ENCODE measurements at regions not wholly inside any gene's neighbourhood (a gene's known extent, or its start where the extent isn't known, plus 50 kb on each side); places are given as distances from the start of the nearest gene placed in this dataset.

DNA sequence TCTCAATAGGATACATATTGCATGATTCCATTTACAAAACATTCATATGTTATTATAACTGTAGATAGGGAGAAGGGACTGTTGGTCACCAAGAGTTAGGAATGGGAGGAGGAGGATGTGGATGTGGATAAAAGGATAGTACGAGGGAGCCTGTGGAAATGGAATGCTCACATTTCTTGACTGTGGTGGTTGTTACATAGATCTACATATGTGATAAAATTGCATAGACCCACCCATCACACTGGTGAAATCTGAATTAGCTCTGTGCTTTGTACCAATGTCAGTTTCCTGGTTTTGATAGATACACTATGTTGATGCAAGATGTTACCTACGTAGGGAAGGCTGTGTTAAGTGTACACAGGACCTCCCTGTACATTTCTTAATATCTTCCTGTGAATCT lies 233.5 kb upstream of the MTPN start:
- Mint-ChIP-seq H3K4me1 (ENCODE audit: low read depth) (no peaks in the 10 kb centered on the region), H3K36me3 (ENCODE audit: low read depth) (no peaks in the 10 kb centered on the region), H3K4me3 (no peak overlapping the region), H3K9me3 (peaks cover 1% of the 10 kb centered on the region), H3K27ac (no peak overlapping the region), H3K27me3 (no peaks in the 10 kb centered on the region)

DNA sequence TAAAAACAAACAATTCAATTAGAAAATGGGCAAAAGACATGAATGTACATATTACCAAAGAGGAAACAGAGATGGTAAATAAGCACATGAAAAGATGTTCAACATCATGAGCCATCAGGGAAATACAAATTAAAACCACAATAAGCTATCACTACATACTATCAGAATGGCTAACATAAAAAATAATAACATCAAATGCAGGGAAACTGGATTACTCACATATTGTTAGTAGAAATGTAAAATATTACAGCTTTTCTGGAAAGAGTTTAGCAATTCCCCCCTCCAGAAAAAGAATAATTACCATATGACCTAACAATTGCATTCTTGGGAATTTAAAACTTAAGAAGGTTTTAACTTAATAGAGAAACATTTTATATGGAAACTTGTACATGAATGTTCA lies 232.9 kb upstream of the MTPN start:
- no peaks in the 10 kb centered on the region for H3K27me3 Mint-ChIP-seq
- H3K27ac Mint-ChIP-seq = no peak overlapping the region
- no peaks in the 10 kb centered on the region for H3K4me1 Mint-ChIP-seq (ENCODE audit: low read depth)
- no peaks in the 10 kb centered on the region for H3K36me3 Mint-ChIP-seq (ENCODE audit: low read depth)
- H3K4me3 Mint-ChIP-seq = no peak overlapping the region
- no peaks in the 10 kb centered on the region for H3K9me3 Mint-ChIP-seq

DNA sequence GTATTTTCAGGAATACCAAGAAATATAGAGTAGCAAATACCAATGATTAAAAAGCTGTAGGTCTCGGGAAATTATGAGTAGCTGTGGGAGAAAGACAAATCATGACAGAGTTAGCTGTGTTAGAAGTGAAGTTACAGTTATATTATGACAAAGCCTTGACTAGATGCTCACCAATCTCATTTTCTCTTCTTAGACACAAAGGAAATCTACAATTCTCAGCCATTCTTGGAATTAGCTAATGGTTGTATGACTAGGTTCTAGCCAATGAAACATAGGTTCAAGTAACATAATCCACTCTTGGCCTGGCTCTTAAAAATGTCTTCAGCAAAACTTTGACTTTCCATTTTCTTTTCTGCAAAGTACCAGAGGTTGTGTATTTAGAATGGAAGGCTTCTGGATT lies 228.8 kb upstream of the MTPN start:
- no peaks in the 10 kb centered on the region for H3K27me3 Mint-ChIP-seq

DNA sequence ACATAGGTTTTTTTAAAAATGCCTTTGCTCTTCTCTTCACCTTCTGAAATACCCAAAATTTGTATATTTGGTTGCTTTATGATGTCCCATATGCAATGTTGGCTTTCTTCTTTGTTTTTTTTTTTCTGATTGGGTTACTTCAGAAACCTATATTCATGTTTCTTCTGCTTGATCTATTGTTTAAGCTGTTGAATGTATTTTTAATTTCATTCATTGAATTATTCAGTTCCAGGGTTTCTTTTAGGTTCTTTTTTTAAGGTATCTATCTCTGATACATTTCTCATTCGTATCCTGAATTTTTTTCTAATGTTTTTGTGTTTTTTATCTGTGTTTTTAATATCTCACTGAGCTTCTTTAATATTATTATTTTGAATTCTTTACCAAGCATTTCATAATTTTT lies 221.0 kb upstream of the MTPN start:
- Mint-ChIP-seq H3K27ac (no peak overlapping the region), H3K36me3 (ENCODE audit: low read depth) (peaks cover 6% of the 10 kb centered on the region), H3K9me3 (peaks cover 40% of the 10 kb centered on the region), H3K4me1 (ENCODE audit: low read depth) (no peaks in the 10 kb centered on the region), H3K4me3 (no peak overlapping the region), H3K27me3 (no peaks in the 10 kb centered on the region)

More for the DNA sequence above, 228.8 kb upstream of the MTPN start:
- H3K9me3 Mint-ChIP-seq = no peaks in the 10 kb centered on the region
- H3K36me3 Mint-ChIP-seq (ENCODE audit: low read depth) = no peaks in the 10 kb centered on the region
- H3K4me3 Mint-ChIP-seq = no peak overlapping the region
- H3K4me1 Mint-ChIP-seq (ENCODE audit: low read depth) = no peaks in the 10 kb centered on the region
- no peak overlapping the region for H3K27ac Mint-ChIP-seq

DNA sequence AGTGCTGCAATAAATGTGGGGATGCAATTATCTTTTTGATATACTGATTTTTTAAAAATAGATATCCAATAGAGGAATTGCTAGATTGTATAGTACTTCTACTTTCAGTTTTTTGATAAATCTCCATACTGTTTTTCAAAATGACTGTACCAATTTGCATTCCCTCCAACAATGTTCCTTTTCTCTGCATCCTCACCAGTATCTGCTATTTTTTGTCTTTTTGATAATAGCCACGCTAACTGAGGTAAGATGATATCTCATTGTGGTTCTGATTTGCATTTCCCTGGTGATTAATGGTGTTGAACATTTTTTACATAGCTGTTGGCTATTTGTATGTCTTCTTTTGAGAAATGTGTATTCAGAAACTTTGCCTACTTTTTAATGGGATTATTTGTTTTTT lies 217.7 kb upstream of the MTPN start:
- Mint-ChIP-seq H3K27me3 (no peaks in the 10 kb centered on the region), H3K9me3 (peaks cover 37% of the 10 kb centered on the region), H3K36me3 (ENCODE audit: low read depth) (peaks cover 6% of the 10 kb centered on the region), H3K27ac (no peak overlapping the region), H3K4me1 (ENCODE audit: low read depth) (no peaks in the 10 kb centered on the region), H3K4me3 (no peak overlapping the region)

DNA sequence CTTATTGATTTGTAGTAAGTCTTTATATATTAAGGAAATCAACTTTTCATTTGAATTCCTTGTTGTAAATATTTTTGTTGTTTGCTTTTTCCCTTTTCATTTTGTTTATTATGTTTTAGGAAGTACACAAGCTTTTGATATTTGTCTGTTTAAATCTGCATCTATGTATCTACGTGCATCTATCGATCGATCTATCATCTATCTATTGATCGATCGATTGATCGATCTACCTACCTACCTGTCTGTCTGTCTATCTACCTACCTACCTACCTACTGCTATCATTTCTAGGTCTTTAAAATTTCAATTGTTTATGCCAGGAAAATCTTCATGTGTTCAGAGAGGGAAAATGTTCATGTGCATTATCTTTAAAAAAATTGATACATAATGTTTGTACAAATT lies 216.8 kb upstream of the MTPN start:
- Mint-ChIP-seq H3K36me3 (ENCODE audit: low read depth) (peaks cover 3% of the 10 kb centered on the region), H3K4me3 (no peak overlapping the region), H3K27me3 (no peaks in the 10 kb centered on the region), H3K4me1 (ENCODE audit: low read depth) (no peaks in the 10 kb centered on the region), H3K27ac (no peak overlapping the region), H3K9me3 (peaks cover 31% of the 10 kb centered on the region)

DNA sequence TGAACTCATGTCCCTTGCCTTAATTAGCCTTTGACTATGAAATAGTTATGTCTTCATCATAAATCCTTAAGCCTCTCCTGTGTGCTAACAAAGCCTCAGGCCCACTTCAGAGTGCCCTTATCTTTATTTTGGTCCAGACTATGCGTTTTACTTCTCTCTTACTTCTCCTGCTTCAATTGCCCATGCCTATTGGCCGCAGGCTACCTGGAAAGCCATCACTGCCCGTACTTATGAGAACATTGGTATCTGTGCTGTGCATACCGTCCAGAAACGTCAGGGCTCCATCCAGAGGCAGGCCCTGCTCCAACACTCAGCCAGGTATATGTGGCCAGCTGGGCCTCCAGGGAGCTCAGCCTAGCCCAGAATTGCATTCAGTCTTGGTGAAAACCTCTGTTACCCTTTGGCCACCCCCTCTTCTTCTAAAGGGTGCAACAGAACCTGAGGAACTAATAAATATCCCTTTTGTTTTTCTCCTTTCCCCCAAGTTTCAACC lies 212.4 kb upstream of the MTPN start:
- Mint-ChIP-seq H3K27me3 (no peaks in the 10 kb centered on the region), H3K27ac (no peak overlapping the region), H3K4me3 (no peak overlapping the region), H3K4me1 (ENCODE audit: low read depth) (no peaks in the 10 kb centered on the region), H3K9me3 (peaks cover 11% of the 10 kb centered on the region), H3K36me3 (ENCODE audit: low read depth) (no peaks in the 10 kb centered on the region)

DNA sequence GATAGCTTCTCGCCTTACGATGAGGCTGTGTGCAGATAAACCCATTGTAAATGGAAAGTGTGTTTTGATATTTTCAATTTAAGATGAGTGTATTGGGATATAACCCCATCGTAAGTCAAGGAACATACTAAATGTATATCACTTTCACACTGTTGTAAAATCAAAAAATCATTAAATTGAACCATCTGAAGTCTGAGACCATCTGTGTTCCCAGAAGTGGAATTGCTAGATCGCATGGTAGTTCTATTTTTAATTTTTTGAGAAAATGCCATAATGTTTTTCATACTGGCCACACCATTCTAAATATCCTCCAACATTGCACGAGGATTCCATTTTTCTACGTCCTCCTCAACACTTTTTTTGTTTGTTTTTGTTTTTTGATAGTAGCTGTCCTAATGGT lies 209.1 kb upstream of the MTPN start:
- Mint-ChIP-seq H3K36me3 (ENCODE audit: low read depth) (no peaks in the 10 kb centered on the region), H3K27ac (no peak overlapping the region), H3K9me3 (no peaks in the 10 kb centered on the region), H3K27me3 (no peaks in the 10 kb centered on the region), H3K4me3 (no peak overlapping the region), H3K4me1 (ENCODE audit: low read depth) (no peaks in the 10 kb centered on the region)

DNA sequence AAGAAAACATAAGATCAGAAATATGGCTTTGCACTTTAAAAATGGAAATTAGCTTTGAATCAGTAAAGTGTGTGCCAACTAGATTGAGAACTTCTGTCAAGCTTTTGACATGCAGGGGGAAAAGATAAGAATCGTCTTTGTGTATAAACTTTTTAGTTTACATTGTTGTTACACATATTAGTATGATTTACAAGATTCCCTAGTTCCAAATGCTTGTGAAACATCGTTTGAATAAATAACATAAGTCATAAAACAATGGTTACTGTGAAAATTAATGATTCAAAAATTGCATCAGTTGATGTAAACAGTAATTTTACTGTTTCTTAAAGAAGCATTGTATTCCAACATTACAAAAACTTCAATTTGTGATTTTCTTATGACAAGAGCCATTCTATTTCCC lies 207.6 kb upstream of the MTPN start:
- H3K9me3 Mint-ChIP-seq = no peaks in the 10 kb centered on the region
- no peak overlapping the region for H3K27ac Mint-ChIP-seq
- no peak overlapping the region for H3K4me3 Mint-ChIP-seq
- no peaks in the 10 kb centered on the region for H3K27me3 Mint-ChIP-seq
- peaks cover under 1% of the 10 kb centered on the region for H3K4me1 Mint-ChIP-seq (ENCODE audit: low read depth)
- no peaks in the 10 kb centered on the region for H3K36me3 Mint-ChIP-seq (ENCODE audit: low read depth)

DNA sequence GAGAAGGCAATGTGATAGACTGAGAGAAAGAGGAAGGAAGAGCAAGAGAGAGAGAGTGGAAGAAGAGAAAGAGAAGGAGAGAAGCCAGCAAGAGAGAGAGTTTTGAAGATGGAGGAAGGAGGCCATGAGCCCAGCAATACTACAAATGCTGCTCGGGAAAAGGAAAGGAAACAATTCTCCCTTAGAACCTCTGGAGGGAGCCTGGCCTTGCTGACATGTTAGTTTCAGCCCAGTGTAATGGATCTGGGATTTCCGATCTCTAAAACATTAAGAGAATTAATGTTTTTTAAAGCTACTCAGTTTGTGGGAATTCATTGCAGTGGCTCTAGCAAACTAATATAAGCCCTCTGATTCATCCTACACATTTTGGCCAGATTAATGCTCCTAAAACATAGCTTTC lies 206.8 kb upstream of the MTPN start:
- Mint-ChIP-seq H3K9me3 (no peaks in the 10 kb centered on the region), H3K27ac (no peak overlapping the region), H3K36me3 (ENCODE audit: low read depth) (no peaks in the 10 kb centered on the region), H3K4me1 (ENCODE audit: low read depth) (peaks cover 7% of the 10 kb centered on the region), H3K4me3 (no peak overlapping the region), H3K27me3 (no peaks in the 10 kb centered on the region)

DNA sequence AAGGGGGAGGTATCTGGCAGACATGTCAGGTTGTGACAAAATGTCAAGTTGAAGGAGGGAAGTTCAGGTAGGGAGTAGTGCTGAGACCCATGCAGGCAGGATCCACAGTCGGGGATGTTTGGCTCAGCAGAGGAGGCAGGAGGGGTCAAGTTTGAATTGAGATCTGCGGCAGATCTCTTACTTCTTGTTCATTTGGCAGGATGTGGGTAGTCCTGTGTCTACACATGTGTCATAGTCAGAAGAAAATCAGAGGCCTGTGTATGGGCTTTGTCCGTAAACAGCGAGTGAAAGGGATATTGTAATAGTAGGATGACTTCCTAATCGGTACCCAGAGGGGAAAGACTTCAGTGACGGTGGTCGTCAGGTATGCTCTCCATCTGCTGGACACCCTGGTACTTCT lies 203.8 kb upstream of the MTPN start:
- no peak overlapping the region for H3K4me3 Mint-ChIP-seq

DNA sequence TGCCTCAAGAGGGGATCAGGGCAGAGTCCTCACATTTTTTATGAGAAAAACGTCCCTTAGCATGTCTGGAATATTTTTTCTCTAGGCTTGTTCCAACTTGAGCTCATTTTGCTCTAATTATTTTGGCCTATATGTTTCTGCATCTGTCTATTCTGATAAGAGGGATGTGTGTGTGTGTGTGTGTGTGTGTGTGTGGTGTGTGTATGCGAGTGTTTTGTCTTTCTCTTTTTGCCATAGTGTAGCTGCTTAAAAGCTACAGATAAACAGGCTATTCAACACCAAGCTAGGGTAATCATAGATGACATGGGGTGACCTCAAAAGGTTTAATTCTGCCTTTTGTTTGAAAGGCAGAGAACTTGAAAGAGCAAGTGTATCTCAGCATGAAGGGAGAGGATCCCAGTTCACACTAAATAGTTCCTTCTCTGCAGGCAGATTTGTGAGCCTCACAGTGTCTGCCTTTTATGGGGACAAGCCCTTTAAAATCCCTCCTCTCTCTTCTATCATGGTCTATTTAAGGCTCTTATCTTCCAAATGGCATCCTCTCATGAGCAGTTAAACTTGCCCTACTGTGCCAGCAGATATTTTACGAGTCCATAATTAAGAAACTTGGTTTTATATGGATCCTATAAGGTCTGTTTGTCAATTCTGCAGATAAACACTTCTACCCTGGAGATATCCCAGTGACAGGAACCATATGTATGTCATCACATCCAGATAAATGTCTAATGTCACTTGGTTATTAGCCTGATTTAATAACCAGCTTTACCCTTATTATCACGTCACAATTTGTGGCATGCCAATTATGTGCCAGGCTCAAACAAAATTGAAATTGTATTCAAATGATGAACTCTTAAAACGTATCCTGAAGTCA lies 202.9 kb upstream of the MTPN start:
- Mint-ChIP-seq H3K4me3 (no peak overlapping the region), H3K27ac (no peak overlapping the region), H3K27me3 (no peaks in the 10 kb centered on the region), H3K9me3 (no peaks in the 10 kb centered on the region), H3K4me1 (ENCODE audit: low read depth) (peaks cover 8% of the 10 kb centered on the region), H3K36me3 (ENCODE audit: low read depth) (no peaks in the 10 kb centered on the region)

More for the DNA sequence above, 203.8 kb upstream of the MTPN start:
- Mint-ChIP-seq H3K9me3 (no peaks in the 10 kb centered on the region), H3K36me3 (ENCODE audit: low read depth) (no peaks in the 10 kb centered on the region), H3K4me1 (ENCODE audit: low read depth) (peaks cover 8% of the 10 kb centered on the region), H3K27ac (no peak overlapping the region), H3K27me3 (no peaks in the 10 kb centered on the region)

DNA sequence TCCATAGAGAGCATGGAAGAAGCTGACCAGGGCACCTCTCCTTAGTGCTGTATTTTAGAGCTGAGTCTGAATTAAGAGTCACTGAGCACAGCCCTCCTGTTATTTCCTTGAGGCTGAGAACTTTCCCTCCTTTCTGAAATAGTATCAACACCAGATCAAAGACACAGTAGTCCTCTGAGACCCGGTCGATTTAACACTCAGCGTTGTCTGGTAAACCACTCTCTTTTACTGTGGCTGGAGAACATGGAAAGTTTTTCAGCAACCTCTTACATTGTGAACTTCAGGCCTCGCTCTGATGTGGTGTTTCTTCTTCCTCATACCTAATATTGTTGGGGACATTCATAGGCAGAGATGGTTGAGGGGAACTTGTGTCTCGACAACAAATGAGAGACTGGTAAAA lies 202.0 kb upstream of the MTPN start:
- Mint-ChIP-seq H3K36me3 (ENCODE audit: low read depth) (no peaks in the 10 kb centered on the region), H3K4me3 (no peak overlapping the region), H3K9me3 (no peaks in the 10 kb centered on the region), H3K27me3 (no peaks in the 10 kb centered on the region), H3K27ac (no peak overlapping the region), H3K4me1 (ENCODE audit: low read depth) (peaks cover 8% of the 10 kb centered on the region)

DNA sequence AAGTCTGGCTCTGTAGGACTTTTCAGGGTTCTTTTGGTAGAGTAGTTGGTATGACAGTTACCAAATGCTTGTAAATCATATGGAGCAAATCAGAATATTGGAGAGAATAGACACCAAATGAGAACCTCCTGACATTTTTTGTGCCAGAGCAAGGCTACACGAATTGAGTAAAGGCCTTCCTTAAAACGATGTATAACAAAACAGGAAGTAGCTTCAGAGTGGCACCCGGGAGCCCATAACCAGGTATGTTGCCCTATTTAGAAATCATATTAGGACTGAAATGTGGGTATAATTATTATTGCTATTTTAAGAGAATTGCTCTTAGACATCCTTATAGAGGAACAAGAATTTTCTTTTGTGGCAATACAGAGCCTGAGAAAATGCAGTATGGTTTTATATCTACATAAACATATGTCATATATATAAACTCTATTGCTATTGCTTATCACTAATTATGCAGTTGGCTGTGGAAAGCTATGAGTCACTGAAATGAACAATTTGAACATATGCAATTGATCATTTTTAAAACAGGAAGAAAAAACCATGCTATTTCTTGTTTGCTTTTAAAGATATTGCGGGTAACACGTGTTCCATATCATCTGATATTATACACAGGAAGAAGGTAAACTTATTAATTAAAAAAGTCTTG lies 197.4 kb upstream of the MTPN start:
- no peak overlapping the region for H3K4me3 Mint-ChIP-seq
- no peak overlapping the region for H3K27ac Mint-ChIP-seq
- no peaks in the 10 kb centered on the region for H3K27me3 Mint-ChIP-seq
- H3K36me3 Mint-ChIP-seq (ENCODE audit: low read depth) = no peaks in the 10 kb centered on the region
- no peaks in the 10 kb centered on the region for H3K9me3 Mint-ChIP-seq
- H3K4me1 Mint-ChIP-seq (ENCODE audit: low read depth) = peaks cover 7% of the 10 kb centered on the region

DNA sequence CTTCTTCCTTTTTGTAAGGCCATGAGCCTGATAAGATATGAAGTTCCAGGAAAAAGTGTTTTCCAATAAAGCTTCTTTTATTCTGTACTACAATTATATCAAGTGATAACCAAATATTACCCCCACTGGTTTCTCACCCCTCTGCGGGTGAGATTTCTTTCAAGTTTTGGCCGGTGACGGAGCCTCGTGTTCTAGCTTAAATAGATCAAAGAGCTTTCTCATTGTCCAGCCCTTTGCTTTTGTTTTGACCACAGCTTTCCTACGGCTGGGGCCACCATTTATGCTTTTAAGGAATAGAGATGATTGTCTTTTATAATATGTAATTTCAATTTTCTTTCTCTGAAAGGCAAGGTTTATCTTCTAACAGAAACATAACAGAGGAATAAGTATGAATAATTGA lies 196.7 kb upstream of the MTPN start:
- Mint-ChIP-seq H3K27me3 (no peaks in the 10 kb centered on the region), H3K4me1 (ENCODE audit: low read depth) (no peaks in the 10 kb centered on the region)

More for the DNA sequence above, 196.7 kb upstream of the MTPN start:
- H3K9me3 Mint-ChIP-seq = no peaks in the 10 kb centered on the region
- H3K36me3 Mint-ChIP-seq (ENCODE audit: low read depth) = no peaks in the 10 kb centered on the region
- no peak overlapping the region for H3K4me3 Mint-ChIP-seq
- H3K27ac Mint-ChIP-seq = no peak overlapping the region
